A549 (cell line): ENCODE measurements at regions not wholly inside any gene's neighbourhood (a gene's known extent, or its start where the extent isn't known, plus 50 kb on each side); places are given as distances from the start of the nearest gene placed in this dataset.

Experiments used
- EP300 ChIP-seq, 2 experiments: fragments of >200 bp; sonication (Bioruptor Twin); formaldehyde crosslinking; IDR thresholded peaks; 2 replicates in 1 of 2; 3 replicates in 1 of 2; pipeline ENCODE4 v1.6.1; 2016 to 2017
- HOXB5 ChIP-seq: fragments of 250-450 bp; sonication (Bioruptor Pico); IDR thresholded peaks from 2 replicates; pipeline ENCODE4 v1.5.0; 2020; ENCODE audit warnings: mild to moderate bottlenecking, moderate library complexity
- KDM1A ChIP-seq: fragments of 200-600 bp; sonication (generic); IDR thresholded peaks from 2 replicates; pipeline ENCODE4 v1.6.1; 2016; ENCODE audit warnings: low read depth, mild to moderate bottlenecking
- POLR2A ChIP-seq: IDR thresholded peaks from 2 replicates; pipeline ENCODE4 v1.6.1; 2012; ENCODE audit warnings: mild to moderate bottlenecking, low read length
- TF ChIP-seq, protein P1 (sequence below): fragments of 200-600 bp; sonication (generic); IDR thresholded peaks from 2 replicates; pipeline ENCODE4 v1.6.1; 2016; ENCODE audit warnings: antibody characterized with exemption, mild to moderate bottlenecking, moderate library complexity
- TF ChIP-seq, protein P2 (sequence below): fragments of >200 bp; sonication (Bioruptor Twin); formaldehyde crosslinking; IDR thresholded peaks from 3 replicates; pipeline ENCODE4 v1.5.1; 2016
- TF ChIP-seq, protein P3 (sequence below): IDR thresholded peaks from 2 replicates; pipeline ENCODE4 v1.6.1; 2012
- TF ChIP-seq, protein P4 (sequence below): IDR thresholded peaks from 2 replicates; pipeline ENCODE4 v1.6.1; 2012; ENCODE audit warnings: low read depth, borderline replicate concordance

DNA sequence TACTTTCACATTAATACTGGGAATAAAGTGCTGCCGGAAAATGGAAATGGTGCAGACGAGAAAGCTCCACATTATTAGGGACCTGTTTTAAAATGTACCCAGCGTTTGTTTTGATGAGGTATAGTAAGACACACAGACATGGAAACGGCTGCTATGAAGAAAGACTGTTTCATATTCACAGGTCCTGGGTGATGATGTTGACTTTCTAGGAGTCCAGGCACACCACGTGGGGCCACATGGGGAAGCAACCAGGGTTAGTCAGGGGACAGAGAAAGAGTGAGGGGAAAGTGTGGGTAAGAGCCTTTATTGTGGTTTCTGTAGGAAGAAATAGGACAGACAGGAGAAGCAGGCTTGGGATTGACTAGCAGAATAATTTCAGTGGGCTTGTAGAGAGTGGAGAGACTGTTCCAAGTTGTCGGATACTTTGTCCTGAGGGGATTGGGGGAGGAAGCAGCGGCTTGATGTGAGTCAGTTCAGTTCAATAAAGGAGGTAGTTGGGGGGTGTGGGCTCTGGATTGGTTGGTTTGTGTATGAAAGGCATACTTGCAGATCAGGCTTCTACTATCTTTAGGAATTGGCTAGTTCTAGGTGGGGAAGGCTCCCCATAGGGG is 112.0 kb upstream of the MCHR2 start:
- TF ChIP-seq, protein P1, sequence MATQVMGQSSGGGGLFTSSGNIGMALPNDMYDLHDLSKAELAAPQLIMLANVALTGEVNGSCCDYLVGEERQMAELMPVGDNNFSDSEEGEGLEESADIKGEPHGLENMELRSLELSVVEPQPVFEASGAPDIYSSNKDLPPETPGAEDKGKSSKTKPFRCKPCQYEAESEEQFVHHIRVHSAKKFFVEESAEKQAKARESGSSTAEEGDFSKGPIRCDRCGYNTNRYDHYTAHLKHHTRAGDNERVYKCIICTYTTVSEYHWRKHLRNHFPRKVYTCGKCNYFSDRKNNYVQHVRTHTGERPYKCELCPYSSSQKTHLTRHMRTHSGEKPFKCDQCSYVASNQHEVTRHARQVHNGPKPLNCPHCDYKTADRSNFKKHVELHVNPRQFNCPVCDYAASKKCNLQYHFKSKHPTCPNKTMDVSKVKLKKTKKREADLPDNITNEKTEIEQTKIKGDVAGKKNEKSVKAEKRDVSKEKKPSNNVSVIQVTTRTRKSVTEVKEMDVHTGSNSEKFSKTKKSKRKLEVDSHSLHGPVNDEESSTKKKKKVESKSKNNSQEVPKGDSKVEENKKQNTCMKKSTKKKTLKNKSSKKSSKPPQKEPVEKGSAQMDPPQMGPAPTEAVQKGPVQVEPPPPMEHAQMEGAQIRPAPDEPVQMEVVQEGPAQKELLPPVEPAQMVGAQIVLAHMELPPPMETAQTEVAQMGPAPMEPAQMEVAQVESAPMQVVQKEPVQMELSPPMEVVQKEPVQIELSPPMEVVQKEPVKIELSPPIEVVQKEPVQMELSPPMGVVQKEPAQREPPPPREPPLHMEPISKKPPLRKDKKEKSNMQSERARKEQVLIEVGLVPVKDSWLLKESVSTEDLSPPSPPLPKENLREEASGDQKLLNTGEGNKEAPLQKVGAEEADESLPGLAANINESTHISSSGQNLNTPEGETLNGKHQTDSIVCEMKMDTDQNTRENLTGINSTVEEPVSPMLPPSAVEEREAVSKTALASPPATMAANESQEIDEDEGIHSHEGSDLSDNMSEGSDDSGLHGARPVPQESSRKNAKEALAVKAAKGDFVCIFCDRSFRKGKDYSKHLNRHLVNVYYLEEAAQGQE: no peak
- TF ChIP-seq, protein P2, sequence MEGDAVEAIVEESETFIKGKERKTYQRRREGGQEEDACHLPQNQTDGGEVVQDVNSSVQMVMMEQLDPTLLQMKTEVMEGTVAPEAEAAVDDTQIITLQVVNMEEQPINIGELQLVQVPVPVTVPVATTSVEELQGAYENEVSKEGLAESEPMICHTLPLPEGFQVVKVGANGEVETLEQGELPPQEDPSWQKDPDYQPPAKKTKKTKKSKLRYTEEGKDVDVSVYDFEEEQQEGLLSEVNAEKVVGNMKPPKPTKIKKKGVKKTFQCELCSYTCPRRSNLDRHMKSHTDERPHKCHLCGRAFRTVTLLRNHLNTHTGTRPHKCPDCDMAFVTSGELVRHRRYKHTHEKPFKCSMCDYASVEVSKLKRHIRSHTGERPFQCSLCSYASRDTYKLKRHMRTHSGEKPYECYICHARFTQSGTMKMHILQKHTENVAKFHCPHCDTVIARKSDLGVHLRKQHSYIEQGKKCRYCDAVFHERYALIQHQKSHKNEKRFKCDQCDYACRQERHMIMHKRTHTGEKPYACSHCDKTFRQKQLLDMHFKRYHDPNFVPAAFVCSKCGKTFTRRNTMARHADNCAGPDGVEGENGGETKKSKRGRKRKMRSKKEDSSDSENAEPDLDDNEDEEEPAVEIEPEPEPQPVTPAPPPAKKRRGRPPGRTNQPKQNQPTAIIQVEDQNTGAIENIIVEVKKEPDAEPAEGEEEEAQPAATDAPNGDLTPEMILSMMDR: no peak
- TF ChIP-seq, protein P3, sequence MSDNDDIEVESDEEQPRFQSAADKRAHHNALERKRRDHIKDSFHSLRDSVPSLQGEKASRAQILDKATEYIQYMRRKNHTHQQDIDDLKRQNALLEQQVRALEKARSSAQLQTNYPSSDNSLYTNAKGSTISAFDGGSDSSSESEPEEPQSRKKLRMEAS: no peak
- TF ChIP-seq POLR2A (no peak), HOXB5 (CRISPR knock-in tag) (no peak), KDM1A (no peak), EP300 (IDR thresholded peaks at IDR 0.05) (no peak)
- TF ChIP-seq, protein P4, sequence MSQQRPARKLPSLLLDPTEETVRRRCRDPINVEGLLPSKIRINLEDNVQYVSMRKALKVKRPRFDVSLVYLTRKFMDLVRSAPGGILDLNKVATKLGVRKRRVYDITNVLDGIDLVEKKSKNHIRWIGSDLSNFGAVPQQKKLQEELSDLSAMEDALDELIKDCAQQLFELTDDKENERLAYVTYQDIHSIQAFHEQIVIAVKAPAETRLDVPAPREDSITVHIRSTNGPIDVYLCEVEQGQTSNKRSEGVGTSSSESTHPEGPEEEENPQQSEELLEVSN: no peak
